Keratinocyte (primary cell): ENCODE measurements at regions not wholly inside any gene's neighbourhood (a gene's known extent, or its start where the extent isn't known, plus 50 kb on each side); places are given as distances from the start of the nearest gene placed in this dataset.
"Not testable (repeated sequence)": the region's sequence is repeated elsewhere in the genome, so short reads cannot be mapped to it uniquely, and the experiment has no call there.

Experiments
- DNase-seq: peaks from one replicate; pipeline ENCODE4 v3.0.0-alpha.2; 2011; ENCODE audit warnings: low read depth, missing footprints, low spot score
- FAIRE-seq: peaks from 2 replicates; lab custom pipeline; 2011; peaks lifted over from hg19 to GRCh38; lab: Jason Lieb, UNC
- H2AFZ ChIP-seq: 2 replicates; pipeline ENCODE4 v1.6.0; 2012; ENCODE audit warnings: low read length, control low read depth, inconsistent platforms; ENCODE audit not compliant: control insufficient read depth
- H3K27ac ChIP-seq: 2 replicates; pipeline ENCODE4 v1.5.1; 2011; ENCODE audit warnings: low read length; ENCODE audit not compliant: control insufficient read depth, insufficient read depth
- H3K27me3 ChIP-seq: 3 replicates; pipeline ENCODE4 v1.6.0; 2011; ENCODE audit warnings: low read length; ENCODE audit not compliant: control insufficient read depth, insufficient read depth; ENCODE audit errors: extremely low read depth
- H3K36me3 ChIP-seq, 2 experiments: 2 replicates in 1 of 2; 3 replicates in 1 of 2; pipeline ENCODE4 v1.5.1; 2011; ENCODE audit warnings: low read length in 2 of 2, mild to moderate bottlenecking in 1 of 2; ENCODE audit not compliant: control insufficient read depth in 2 of 2, insufficient read depth in 2 of 2; ENCODE audit errors: extremely low read depth in 1 of 2
- H3K4me1 ChIP-seq: 3 replicates; pipeline ENCODE4 v1.5.1; 2011; ENCODE audit warnings: low read length; ENCODE audit not compliant: control insufficient read depth, insufficient read depth; ENCODE audit errors: extremely low read depth
- H3K4me2 ChIP-seq: 3 replicates; pipeline ENCODE4 v1.6.0; 2011; ENCODE audit warnings: low read depth, low read length; ENCODE audit not compliant: control insufficient read depth, insufficient read depth; ENCODE audit errors: extremely low read depth
- H3K4me3 ChIP-seq, 3 experiments: fragments of 200-600 bp in 1 of 3; sonication (generic) in 1 of 3; 2 replicates in 2 of 3; 3 replicates in 1 of 3; pipeline ENCODE4 v1.5.1; 2011 to 2016; ENCODE audit warnings: low read length in 3 of 3, mild to moderate bottlenecking in 3 of 3, control low read depth in 2 of 3, inconsistent platforms in 1 of 3, low read depth in 1 of 3, mixed read lengths in 1 of 3, mixed run types in 1 of 3, moderate library complexity in 1 of 3; ENCODE audit not compliant: control insufficient read depth in 2 of 3, insufficient read depth in 2 of 3; ENCODE audit errors: extremely low read depth in 1 of 3
- H3K79me2 ChIP-seq: 2 replicates; pipeline ENCODE4 v1.6.0; 2012; ENCODE audit warnings: low read length; ENCODE audit not compliant: control insufficient read depth, insufficient read depth
- H3K9ac ChIP-seq: 3 replicates; pipeline ENCODE4 v1.6.0; 2011; ENCODE audit warnings: low read length; ENCODE audit not compliant: control insufficient read depth, insufficient read depth; ENCODE audit errors: extremely low read depth
- H3K9me1 ChIP-seq: 3 replicates; pipeline ENCODE4 v1.6.0; 2011; ENCODE audit warnings: low read length; ENCODE audit not compliant: control insufficient read depth, insufficient read depth; ENCODE audit errors: extremely low read depth
- H3K9me3 ChIP-seq: 2 replicates; pipeline ENCODE4 v1.5.1; 2012; ENCODE audit warnings: low read depth, low read length; ENCODE audit not compliant: control insufficient read depth
- H4K20me1 ChIP-seq: 3 replicates; pipeline ENCODE4 v1.6.0; 2011; ENCODE audit warnings: low read length; ENCODE audit not compliant: control insufficient read depth, insufficient read depth; ENCODE audit errors: extremely low read depth
- EZH2 ChIP-seq: IDR thresholded peaks from one replicate; pipeline ENCODE4 v1.6.1; 2012; ENCODE audit warnings: inconsistent platforms, mild to moderate bottlenecking, low read length, moderate library complexity
- dilution Hi-C: fragments of 300-500 bp; cut with MboI; formaldehyde crosslinking; loops from one replicate; pipeline ENCODE4 v1.7.0; 2020; ENCODE audit warnings: low sequenced_read_pairs; ENCODE audit not compliant: extremely low pct_ligation_motif_present
- TF ChIP-seq, protein P1 (sequence below), 3 experiments: IDR thresholded peaks in 1 of 3; conservative IDR thresholded peaks in 1 of 3; optimal IDR thresholded peaks in 1 of 3; 2 replicates in 2 of 3; 3 replicates in 1 of 3; pipeline versions ENCODE3 to v1.5.1; 2011; ENCODE audit warnings: low read length in 3 of 3, mild to moderate bottlenecking in 3 of 3, moderate library complexity in 2 of 3, control low read depth in 1 of 3, inconsistent platforms in 1 of 3; ENCODE audit not compliant: insufficient read depth in 2 of 3; ENCODE audit errors: extremely low read depth in 1 of 3

DNA sequence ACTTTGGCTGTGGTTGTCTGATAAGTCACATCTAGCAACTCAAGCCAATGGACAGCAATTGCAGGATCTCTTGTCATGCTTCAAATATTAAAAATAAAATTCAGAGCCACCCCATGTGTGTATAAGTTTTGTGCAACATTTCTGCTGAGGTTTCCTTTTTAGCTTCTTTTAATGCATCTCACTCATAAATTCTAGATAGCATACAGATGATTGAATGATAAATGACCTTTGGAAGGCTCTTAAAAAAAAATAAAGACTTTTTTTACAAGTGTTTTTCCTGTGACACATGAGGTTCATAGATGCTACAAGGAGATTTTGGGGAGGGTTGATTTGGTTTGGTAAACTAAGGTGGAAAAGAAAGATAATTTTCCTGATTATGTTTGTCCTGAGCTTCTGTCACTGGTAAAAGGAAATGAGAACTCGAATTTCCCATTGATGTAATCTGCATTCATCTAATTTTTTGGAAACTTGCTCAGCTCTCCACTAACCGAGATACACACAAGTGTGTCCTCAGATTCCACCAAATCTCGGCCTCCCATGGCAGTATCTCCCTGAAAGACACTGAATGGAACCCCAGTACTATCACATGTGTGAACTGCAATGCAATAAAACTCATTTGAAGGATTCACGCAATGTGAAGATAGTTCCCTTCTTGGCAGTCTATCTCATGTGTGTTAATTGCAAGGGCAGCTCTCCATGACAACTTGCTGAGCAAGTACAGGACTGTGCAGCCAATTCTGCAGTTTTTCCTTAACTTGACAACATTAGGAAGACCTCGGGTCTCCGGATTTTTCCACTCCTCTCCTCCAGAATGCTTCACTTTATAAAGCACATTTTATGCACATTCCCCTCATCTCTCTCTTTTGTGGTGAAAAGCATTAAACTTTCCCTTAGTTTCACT lies 185.4 kb upstream of the PFKP start:
- no peaks in the 10 kb centered on the region for H3K9me1 ChIP-seq
- dilution Hi-C loops: no loop called here
- H3K9me3 ChIP-seq: no peaks in the 10 kb centered on the region
- DNase-seq (no peak), FAIRE-seq (no peak)
- no peak overlapping the region for H3K9ac ChIP-seq
- no peak overlapping the region for H2AFZ ChIP-seq
- H3K27me3 ChIP-seq: no peaks in the 10 kb centered on the region
- H3K36me3 ChIP-seq: no peaks in the 10 kb centered on the region
- no peak overlapping the region for H3K4me2 ChIP-seq
- no peaks in the 10 kb centered on the region for H4K20me1 ChIP-seq
- no peak overlapping the region for H3K4me3 ChIP-seq
- no peaks in the 10 kb centered on the region for H3K79me2 ChIP-seq
- no peak for TF ChIP-seq EZH2
- TF ChIP-seq, protein P1, sequence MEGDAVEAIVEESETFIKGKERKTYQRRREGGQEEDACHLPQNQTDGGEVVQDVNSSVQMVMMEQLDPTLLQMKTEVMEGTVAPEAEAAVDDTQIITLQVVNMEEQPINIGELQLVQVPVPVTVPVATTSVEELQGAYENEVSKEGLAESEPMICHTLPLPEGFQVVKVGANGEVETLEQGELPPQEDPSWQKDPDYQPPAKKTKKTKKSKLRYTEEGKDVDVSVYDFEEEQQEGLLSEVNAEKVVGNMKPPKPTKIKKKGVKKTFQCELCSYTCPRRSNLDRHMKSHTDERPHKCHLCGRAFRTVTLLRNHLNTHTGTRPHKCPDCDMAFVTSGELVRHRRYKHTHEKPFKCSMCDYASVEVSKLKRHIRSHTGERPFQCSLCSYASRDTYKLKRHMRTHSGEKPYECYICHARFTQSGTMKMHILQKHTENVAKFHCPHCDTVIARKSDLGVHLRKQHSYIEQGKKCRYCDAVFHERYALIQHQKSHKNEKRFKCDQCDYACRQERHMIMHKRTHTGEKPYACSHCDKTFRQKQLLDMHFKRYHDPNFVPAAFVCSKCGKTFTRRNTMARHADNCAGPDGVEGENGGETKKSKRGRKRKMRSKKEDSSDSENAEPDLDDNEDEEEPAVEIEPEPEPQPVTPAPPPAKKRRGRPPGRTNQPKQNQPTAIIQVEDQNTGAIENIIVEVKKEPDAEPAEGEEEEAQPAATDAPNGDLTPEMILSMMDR (optimal IDR thresholded peaks at IDR 0.05 in 1 of 3, IDR thresholded peaks at IDR 0.05 in 1 of 3, conservative IDR thresholded peaks at IDR 0.05 in 1 of 3; ENCODE audit: extremely low read depth in 1 of 3, insufficient read depth in 2 of 3, low read length in 3 of 3): no peak
- no peak overlapping the region for H3K27ac ChIP-seq
- H3K4me1 ChIP-seq: no peaks in the 10 kb centered on the region

DNA sequence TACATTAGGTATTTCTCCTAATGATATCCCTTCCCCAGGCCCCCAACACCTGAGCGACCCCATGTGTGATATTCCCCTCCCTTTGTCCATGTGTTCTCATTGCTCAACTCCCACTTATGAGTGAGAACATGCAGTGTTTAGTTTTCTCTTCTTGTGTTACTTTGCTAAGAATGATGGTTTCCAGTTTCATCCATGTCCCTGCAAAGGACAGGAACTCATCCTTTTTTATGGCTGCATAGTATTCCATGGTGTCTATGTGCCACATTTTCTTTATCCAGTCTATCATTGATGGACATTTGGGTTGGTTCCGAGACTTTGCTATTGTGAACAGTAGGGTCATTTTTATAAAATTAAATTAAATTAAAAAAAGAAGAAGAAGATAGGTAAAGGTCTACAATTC lies 187.3 kb upstream of the PFKP start:
- H3K4me2 ChIP-seq, DNase-seq, dilution Hi-C loops, H3K36me3 ChIP-seq, H3K9me1 ChIP-seq, H3K9ac ChIP-seq, H3K79me2 ChIP-seq, H3K4me3 ChIP-seq, H2AFZ ChIP-seq, H4K20me1 ChIP-seq, H3K9me3 ChIP-seq, H3K27me3 ChIP-seq, H3K4me1 ChIP-seq, H3K27ac ChIP-seq, FAIRE-seq: not testable (repeated sequence)
